ENCODE measurements at regions not wholly inside any gene's neighbourhood (a gene's known extent, or its start where the extent isn't known, plus 50 kb on each side); places are given as distances from the start of the nearest gene placed in this dataset.

- no peak for DNase-seq (ENCODE audit: low read depth)
These were observed 257.7 kb downstream of the TXNL1 start for GRCh38 chr18:56380685-56381084.

GRCh38 chr18:56379256-56379655 is 259.1 kb downstream of the TXNL1 start:
- DNase-seq (ENCODE audit: low read depth), result no peak

DNA sequence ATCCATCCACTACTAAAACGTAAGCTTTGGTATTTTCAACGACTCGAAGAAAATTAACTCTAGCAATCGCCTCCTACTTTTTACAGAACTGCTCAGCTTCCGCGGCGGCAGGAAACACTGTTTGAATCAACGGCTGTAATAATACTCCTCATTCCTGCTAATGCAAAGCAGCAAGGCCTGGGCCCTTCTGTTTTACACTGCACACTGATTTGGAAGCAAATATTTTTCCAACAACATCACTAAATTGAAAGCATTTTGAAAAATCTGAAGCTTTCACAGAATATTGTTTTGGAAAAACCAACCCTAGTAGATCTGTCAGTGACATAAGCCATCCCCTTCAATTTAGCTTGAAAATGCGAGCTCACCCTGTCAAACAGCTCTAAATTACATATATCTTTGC is 261.2 kb downstream of the TXNL1 start:
- no peak for DNase-seq (ENCODE audit: low read depth)

DNA sequence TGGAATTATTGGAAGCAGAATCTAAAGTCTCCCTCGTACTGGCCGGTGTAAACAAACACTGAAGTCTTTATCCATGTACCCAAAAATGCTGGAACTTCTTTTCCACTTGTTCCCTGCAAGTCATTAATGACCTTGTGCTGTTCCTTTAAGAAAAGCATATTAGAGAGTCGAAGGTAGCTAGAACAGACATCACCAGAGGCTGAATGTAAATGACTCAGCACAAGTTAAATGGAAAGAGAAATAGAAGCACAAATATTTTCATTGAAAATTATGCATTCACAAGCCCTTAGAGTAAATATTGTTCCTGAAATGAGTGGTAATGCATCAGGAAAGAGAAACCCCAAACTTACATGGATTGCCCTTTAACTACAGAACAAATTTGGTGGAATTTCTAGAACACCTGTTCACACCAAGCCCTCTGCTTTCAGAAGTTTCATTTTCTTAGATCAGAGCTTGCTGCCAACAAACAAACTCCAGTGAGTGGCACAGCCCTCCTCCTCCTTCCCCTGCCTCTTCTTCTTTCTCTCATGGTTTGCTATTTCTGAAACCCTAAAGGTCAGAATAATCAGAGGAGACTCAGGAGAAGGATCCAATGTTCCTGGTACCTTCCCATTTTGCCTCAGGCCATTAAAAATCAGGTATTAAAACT is 264.3 kb downstream of the TXNL1 start:
- DNase-seq (ENCODE audit: low read depth), result no peak

- DNase-seq (ENCODE audit: low read depth), result no peak
These were observed 264.8 kb downstream of the TXNL1 start for GRCh38 chr18:56373601-56374000.

- no peak for DNase-seq (ENCODE audit: low read depth)
These were observed 270.3 kb downstream of the TXNL1 start for GRCh38 chr18:56368066-56368465.

DNA sequence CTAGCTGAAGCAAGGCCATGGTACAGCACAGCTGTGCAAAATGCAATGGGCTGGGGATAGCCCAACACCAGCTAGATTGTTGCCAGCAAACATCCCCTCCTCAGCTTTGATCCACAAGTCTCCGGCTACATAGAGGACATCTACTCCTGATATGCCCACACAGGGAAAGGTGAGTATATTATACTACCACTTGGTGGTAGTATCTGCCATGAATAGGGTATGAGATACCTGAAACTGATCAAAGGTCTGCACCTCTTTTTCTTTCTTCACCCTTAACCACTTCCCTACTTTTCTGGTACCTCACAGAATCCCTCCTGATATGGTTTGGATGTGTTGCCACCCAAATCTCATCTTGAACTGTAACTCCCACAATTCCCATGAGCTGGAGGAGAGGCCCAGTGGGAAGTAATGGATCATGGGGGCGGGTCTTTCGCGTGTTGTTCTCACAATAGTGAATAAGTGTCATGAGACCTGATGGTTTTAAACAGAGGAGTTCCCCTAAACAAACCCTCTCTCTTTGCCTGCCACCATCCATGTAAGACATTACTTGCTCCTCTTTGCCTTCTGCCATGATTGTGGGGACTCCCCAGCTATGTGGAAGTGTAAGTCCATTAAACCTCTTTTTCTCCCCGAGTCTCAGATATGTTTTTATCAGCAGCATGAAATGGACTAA is 279.6 kb downstream of the TXNL1 start:
- no peak for DNase-seq (ENCODE audit: low read depth)

GRCh38 chr18:56353663-56354260 is 284.6 kb downstream of the TXNL1 start:
- DNase-seq (ENCODE audit: low read depth), result no peak

DNA sequence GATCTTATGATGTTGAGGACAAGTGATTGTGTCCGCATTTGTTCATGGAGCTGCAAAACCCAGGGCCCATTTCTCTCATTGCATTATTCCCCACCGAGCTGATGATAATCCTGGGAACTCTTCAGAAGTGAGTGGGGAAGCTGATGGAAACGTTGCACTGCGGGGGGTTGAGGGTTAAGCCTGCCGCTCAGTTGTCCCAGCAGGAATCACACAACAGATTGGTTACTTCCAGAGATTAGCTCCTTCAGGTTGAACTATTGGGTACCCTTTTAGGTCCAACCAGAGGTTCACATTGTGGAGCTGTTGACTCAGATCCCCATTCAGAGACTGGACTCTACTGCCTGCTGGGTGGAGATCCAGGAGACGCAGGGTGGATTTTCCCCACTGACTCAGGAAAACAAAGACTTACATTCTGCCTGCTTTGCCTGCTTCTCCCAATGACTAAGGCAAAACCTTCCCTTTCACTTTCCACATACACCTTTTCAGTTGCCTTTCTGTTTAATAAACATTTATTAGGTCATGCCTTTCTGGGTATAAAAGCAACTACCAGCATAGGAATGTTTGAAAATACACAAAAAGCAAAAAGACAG is 286.4 kb downstream of the TXNL1 start:
- no peak for DNase-seq (ENCODE audit: low read depth)

- DNase-seq (ENCODE audit: low read depth), result no peak
These were observed 300.9 kb downstream of the TXNL1 start for GRCh38 chr18:56337507-56337906.

GRCh38 chr18:56333839-56334238 is 304.6 kb downstream of the TXNL1 start:
- no peak for DNase-seq (ENCODE audit: low read depth)

- DNase-seq (ENCODE audit: low read depth), result no peak
These were observed 305.2 kb downstream of the TXNL1 start for GRCh38 chr18:56333146-56333545.

DNA sequence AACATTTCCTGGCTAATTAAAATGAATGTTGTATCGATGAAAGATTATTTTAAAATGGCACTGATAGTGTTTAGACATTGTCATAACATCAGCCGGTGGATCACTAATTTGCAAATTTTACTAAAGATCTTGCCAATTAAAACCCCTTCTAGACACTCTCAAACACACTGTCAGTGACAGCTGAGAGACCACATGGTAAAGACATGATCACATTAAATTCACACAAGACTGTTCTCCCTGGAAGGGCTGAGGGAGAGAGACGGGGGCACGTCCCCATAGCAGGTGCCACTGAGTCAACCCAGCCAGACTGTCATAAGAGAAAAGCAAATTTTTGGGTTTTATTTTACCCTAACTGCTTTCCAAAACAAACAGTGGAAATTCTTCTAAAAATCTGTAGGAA is 306.0 kb downstream of the TXNL1 start:
- DNase-seq (ENCODE audit: low read depth), result no peak

GRCh38 chr18:56330366-56331110 is 307.9 kb downstream of the TXNL1 start:
- no peak for DNase-seq (ENCODE audit: low read depth)

DNA sequence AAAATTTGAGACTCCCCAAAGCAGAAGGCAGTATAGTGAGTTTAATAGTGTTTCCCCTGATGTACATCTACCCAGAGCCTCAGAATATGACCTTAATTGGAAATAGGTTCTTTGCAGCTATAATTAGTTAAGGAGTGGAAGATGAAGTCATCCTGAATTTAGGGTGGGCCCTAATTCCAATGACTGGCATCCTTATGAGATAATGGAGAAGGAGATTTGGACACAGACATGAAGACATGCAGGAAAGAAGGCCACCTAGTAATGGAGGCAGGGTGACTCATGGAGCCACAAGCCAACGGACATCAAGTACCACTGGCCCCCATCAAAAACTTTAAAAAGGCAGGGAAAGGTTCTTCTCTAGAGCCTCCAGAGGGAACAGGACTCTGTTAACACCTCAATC is 308.9 kb downstream of the TXNL1 start:
- no peak for DNase-seq (ENCODE audit: low read depth)

- no peak for DNase-seq (ENCODE audit: low read depth)
These were observed 311.1 kb downstream of the TXNL1 start for GRCh38 chr18:56327191-56327885.

GRCh38 chr18:56326336-56327072 is 311.9 kb downstream of the TXNL1 start:
- DNase-seq (ENCODE audit: low read depth), result no peak

DNA sequence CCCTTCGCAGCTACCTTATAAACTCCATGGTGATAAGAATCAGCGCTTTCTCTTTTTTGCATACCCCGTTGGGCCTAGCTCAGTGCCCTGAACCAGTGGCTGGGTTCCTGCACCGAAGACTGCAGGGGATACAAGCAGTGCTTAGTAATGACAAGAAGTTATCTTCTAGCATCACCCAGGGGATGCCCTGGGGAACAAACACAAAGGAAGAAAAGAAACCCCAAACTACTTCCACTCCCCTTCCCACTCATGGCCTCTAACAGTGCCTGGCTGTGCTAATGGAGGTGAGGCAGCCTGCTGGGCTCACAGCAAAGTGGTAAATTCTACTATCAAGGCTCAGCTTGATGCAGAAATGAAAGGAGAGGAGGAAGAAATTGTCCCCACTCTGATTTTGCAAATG is 314.7 kb downstream of the TXNL1 start:
- DNase-seq (ENCODE audit: low read depth), result no peak

DNA sequence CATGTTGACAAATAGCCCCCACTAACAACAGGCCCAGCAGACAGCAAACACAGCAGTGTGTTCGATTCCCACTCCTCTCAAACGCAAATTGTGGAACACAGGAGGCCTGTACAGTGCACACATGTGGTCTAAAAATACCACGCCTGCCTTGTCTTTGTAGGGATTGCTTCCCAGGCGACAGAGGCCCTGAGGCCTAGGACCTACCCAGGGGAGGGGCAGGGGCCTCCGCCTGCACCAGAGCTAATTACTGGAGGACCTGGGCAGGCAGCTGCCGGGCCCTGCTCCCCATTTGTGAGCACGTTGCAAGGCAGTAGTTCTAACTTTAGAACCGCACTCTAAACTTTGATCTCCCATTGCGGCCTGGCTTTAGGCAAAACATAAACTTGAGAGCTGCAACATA is 316.0 kb downstream of the TXNL1 start:
- DNase-seq (ENCODE audit: low read depth), result no peak

GRCh38 chr18:56321470-56321869 is 316.9 kb downstream of the TXNL1 start:
- DNase-seq (ENCODE audit: low read depth), result no peak

DNA sequence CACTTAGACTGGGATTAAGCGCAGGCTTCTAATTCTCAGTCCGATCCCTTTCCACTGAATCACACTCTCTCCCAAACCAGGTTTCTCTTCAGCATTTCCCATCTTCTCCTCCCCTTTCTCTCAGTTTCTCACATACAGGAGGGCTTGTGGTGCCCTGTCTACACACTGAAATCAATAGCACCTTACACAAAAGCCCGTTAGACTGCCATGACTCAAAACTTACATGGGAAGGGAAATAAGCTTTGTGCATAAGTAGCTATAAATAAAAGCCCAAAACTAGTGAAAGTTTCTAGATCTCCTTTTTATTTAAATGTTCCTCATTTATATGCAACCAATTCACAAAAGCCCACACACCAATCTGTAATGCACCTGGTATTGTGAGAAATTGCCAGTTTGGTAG is 318.4 kb downstream of the TXNL1 start:
- no peak for DNase-seq (ENCODE audit: low read depth)

Data from activated T-cell treated with anti-CD3 and anti-CD28 coated beads for 48 hours (primary cell).